ENCODE measurements at regions not wholly inside any gene's neighbourhood (a gene's known extent, or its start where the extent isn't known, plus 50 kb on each side); places are given as distances from the start of the nearest gene placed in this dataset.
"Not testable (repeated sequence)": the region's sequence is repeated elsewhere in the genome, so short reads cannot be mapped to it uniquely, and the experiment has no call there.

DNA sequence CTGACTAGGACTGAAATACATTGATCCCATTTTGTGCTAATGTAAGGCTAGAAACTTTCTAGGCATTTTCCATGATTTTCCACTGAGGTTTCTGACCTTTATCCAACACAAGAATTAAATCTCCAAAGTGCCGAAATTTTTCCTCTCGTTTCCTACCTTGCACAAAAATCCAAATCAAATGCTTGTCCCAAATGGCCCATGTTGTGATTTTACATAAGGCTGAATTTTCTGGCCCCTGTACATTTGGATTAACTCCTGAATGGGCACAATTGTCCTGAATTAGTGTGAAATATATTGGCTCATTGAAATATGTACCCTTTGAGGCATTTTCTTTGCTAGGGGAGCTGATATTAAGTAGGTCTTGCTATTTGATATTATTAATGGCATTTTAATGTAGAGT lies 105.6 kb upstream of the CBLB start:
- TF ChIP-seq ZFX (IDR thresholded peaks at IDR 0.05), result no peak
- TF ChIP-seq, protein P1, sequence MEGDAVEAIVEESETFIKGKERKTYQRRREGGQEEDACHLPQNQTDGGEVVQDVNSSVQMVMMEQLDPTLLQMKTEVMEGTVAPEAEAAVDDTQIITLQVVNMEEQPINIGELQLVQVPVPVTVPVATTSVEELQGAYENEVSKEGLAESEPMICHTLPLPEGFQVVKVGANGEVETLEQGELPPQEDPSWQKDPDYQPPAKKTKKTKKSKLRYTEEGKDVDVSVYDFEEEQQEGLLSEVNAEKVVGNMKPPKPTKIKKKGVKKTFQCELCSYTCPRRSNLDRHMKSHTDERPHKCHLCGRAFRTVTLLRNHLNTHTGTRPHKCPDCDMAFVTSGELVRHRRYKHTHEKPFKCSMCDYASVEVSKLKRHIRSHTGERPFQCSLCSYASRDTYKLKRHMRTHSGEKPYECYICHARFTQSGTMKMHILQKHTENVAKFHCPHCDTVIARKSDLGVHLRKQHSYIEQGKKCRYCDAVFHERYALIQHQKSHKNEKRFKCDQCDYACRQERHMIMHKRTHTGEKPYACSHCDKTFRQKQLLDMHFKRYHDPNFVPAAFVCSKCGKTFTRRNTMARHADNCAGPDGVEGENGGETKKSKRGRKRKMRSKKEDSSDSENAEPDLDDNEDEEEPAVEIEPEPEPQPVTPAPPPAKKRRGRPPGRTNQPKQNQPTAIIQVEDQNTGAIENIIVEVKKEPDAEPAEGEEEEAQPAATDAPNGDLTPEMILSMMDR (conservative IDR thresholded peaks at IDR 0.05), result no peak
- no peak overlapping the region for H3K27ac ChIP-seq

DNA sequence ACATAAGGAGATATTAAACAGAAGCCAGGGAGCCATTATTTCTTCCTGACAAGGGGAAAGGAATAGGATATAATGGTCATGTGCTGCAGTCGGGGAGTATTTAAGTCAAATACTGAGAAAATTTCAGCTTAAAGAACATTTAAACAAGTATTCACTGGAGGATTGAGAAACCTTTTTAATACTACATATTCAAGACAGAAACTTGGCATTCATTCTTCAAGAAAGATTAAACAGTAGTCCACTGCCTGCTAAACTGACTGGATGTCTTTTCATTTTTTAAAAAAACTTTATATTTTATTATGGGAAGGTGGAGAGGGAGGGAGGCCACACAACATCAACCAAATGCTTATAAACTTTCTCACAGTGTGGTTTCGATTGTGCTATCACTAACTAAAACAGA lies 107.4 kb upstream of the CBLB start:
- H3K27ac ChIP-seq, result no peak overlapping the region
- no peak for TF ChIP-seq ZFX (IDR thresholded peaks at IDR 0.05)
- TF ChIP-seq, protein P1 (conservative IDR thresholded peaks at IDR 0.05), result no peak

DNA sequence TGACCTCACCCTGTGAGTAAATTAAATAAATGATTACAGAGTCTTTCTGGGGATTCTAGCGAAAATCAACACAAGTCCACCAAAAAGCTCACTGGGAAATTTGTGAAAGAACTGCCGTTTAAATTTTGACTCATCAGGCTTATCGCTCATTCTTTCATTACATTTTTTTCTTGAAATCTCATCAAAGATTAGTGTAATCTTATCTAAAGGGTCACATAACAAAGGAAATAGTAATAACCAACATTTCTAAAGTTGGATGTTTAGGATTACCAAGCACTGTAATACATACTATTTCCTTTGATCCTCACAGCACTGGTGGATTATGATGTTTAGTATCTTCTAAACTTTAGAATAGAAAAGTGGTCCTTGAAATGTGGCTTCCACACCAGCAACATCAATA lies 111.1 kb upstream of the CBLB start:
- H3K27ac ChIP-seq, result no peak overlapping the region
- TF ChIP-seq, protein P1 (conservative IDR thresholded peaks at IDR 0.05), result no peak
- no peak for TF ChIP-seq ZFX (IDR thresholded peaks at IDR 0.05)

DNA sequence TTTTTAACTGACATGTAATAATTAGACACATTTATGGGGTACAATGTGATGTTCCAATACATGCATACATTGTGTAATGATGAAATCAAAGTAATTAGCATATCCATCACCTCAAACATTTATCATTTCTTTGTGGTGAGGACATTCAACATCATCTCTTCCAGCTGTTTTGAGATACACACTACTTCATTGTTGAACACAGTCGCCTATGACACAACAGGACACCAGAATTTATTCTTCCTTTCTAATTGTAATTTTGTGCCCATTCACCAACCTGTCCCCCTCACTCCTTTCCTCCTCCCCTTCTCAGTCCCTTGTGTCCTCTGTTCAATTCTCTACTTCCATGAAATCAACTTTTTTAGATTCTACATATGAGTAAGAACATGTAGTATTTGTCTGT lies 113.4 kb upstream of the CBLB start:
- TF ChIP-seq, protein P1 (conservative IDR thresholded peaks at IDR 0.05), result no peak
- TF ChIP-seq ZFX (IDR thresholded peaks at IDR 0.05), result no peak

DNA sequence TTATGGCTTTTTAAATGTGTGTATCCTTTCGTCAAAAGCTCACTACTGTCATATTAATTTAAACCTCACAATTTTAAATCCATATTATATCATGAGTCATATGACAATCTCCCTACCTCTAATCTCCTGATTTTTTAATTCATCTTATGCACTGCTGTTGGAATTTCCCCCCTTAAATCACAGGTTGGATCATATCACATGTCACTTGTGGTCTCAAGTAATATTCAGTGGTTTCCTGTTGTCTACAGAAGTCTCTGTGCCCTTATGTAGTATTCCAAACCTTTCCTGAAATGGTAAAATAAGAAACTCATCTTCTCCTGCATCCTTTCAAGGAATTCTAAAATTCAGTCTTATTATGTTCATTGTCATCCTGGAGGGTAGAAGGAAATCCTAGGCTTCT lies 116.0 kb upstream of the CBLB start:
- TF ChIP-seq ZFX (IDR thresholded peaks at IDR 0.05), result no peak
- TF ChIP-seq, protein P1 (conservative IDR thresholded peaks at IDR 0.05), result no peak

More for the DNA sequence above, 113.4 kb upstream of the CBLB start:
- H3K27ac ChIP-seq, result no peak overlapping the region

DNA sequence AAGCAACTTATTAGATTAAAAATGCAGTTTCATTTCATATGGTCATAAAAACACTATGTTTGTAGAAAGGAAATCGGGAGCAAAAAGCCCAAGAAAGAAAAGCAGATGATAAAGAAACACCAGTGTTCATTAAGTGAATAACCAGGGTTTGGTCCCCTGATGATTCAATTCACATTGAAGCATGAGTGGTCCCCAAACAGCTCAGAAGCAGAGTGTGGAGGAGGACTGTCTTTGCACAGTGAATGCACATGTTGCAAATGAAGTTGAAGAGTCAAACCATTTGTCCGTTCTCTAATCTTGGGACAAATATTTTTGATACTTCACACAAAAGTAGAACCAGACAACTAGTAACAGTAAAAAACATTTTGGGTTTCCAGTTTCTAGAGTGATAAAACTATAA lies 117.5 kb upstream of the CBLB start:
- not testable (repeated sequence) for H3K27ac ChIP-seq

More for the DNA sequence above, 116.0 kb upstream of the CBLB start:
- H3K27ac ChIP-seq, result no peak overlapping the region

DNA sequence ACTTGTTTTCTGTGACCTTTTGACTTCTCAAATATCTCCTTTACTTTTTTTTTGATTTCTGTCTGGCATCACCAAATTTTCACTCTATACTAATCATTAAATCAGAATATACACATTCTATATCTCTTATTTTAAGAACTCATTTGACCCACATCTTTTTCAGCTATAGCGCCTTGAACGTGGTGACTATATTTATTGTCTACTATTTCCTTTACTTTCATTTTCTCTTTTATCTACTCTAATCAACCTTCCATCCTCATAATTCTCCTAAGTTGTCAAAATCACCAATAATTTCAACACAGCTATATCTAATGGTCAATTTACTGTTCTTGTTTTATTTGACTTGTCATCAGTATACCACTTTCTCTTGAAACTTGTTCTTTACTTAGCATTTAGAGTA lies 119.0 kb upstream of the CBLB start:
- TF ChIP-seq ZFX (IDR thresholded peaks at IDR 0.05), result no peak
- TF ChIP-seq, protein P1 (conservative IDR thresholded peaks at IDR 0.05), result no peak

DNA sequence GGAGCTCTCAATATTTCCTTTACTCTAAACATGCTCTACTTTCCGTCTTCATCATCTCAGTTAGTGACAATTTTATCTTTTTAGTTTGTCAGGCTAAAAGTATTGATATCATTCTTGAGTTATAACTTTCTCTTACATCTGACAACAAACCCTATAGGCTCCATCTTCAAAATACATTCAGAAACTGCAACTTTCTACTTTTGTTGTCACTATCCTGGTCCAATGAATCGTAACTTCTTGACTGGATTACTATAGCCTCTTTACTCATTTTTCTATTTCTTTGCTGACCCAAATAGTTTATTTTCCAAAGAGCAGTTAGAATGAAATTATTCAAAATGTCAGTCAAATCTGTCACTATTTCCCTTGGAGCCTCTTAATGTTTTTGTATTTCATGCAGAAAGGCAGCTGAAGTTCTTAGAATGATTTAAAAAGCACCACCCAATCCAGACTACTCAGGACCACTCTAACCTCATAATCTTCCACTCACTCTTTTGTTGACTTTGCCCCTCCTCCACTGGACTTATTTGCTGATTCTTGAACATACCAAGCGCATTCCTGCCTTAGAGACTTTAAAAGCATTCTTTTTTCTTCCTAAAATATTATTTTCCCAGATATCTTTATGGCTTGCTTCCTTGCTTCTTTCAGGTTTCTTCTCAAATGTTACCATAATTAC lies 119.9 kb upstream of the CBLB start:
- H3K27ac ChIP-seq, result no peak overlapping the region
- TF ChIP-seq, protein P1 (conservative IDR thresholded peaks at IDR 0.05), result no peak
- no peak for TF ChIP-seq ZFX (IDR thresholded peaks at IDR 0.05)

More for the DNA sequence above, 119.0 kb upstream of the CBLB start:
- H3K27ac ChIP-seq, result no peak overlapping the region
